Stimulated activated CD4-positive, alpha-beta T cell treated with anti-CD3 and anti-CD28 coated beads, Interleukin-12 subunit alpha, Interleukin-12 subunit beta, amount 100 ng/mL, for 24 hours (primary cell): ENCODE measurements at regions not wholly inside any gene's neighbourhood (a gene's known extent, or its start where the extent isn't known, plus 50 kb on each side); places are given as distances from the start of the nearest gene placed in this dataset.
A peak's percentile ranks its signal among the peaks of the same experiment; 100 is the strongest.

Source experiments
- DNase-seq, 2 experiments: peaks; one replicate each; pipeline ENCODE4 v3.0.0-alpha.2; 2020; ENCODE audit warnings: low read depth in 2 of 2

GRCh38 chr13:78981913-78982312, 323.0 kb upstream of the OBI1 start:
- no peak for DNase-seq

GRCh38 chr13:78979349-78979748, 320.4 kb upstream of the OBI1 start:
- DNase-seq, result no peak

GRCh38 chr13:78978381-78978998, 319.5 kb upstream of the OBI1 start:
- DNase-seq, result peak in 1 of 2 experiments; percentile 7

GRCh38 chr13:78977311-78977710, 318.4 kb upstream of the OBI1 start:
- DNase-seq, result no peak

GRCh38 chr13:78976696-78977095, 317.7 kb upstream of the OBI1 start:
- no peak for DNase-seq

- DNase-seq, result no peak
Measured at GRCh38 chr13:78972561-78972960, 313.6 kb upstream of the OBI1 start.

- no peak for DNase-seq
Measured at GRCh38 chr13:78971355-78972025, 312.5 kb upstream of the OBI1 start.

GRCh38 chr13:78960881-78961280, 301.9 kb upstream of the OBI1 start:
- no peak for DNase-seq

GRCh38 chr13:78958006-78958405, 299.1 kb upstream of the OBI1 start:
- no peak for DNase-seq

- no peak for DNase-seq
Measured at GRCh38 chr13:78940455-78941130, 281.6 kb upstream of the OBI1 start.

- DNase-seq, result no peak
Measured at GRCh38 chr13:78934336-78934735, 275.4 kb upstream of the OBI1 start.

GRCh38 chr13:78915015-78915414, 256.1 kb upstream of the OBI1 start:
- no peak for DNase-seq

GRCh38 chr13:78913656-78914055, 254.7 kb upstream of the OBI1 start:
- DNase-seq, result no peak

- DNase-seq, result no peak
Measured at GRCh38 chr13:78910147-78910546, 251.2 kb upstream of the OBI1 start.

GRCh38 chr13:78909276-78909675, 250.3 kb upstream of the OBI1 start:
- DNase-seq, result no peak

GRCh38 chr13:78907006-78907405, 248.1 kb upstream of the OBI1 start:
- no peak for DNase-seq

GRCh38 chr13:78897200-78897599, 238.2 kb upstream of the OBI1 start:
- DNase-seq, result no peak

GRCh38 chr13:78884571-78884970, 225.6 kb upstream of the OBI1 start:
- DNase-seq, result no peak

- no peak for DNase-seq
Measured at GRCh38 chr13:78881751-78882150, 222.8 kb upstream of the OBI1 start.

GRCh38 chr13:78881054-78881453, 222.1 kb upstream of the OBI1 start:
- DNase-seq, result no peak

- DNase-seq, result no peak
Measured at GRCh38 chr13:78876915-78877549, 218.1 kb upstream of the OBI1 start.

GRCh38 chr13:78875792-78876580, 217.0 kb upstream of the OBI1 start:
- DNase-seq, result no peak
